HG02981 (cell line): ENCODE measurements at regions not wholly inside any gene's neighbourhood (a gene's known extent, or its start where the extent isn't known, plus 50 kb on each side); places are given as distances from the start of the nearest gene placed in this dataset.

Experiments
- ATAC-seq: cut with Tn5 transposase; IDR thresholded peaks from one replicate; pipeline ENCODE4 v1.9.1; 2021; ENCODE audit warnings: mild to moderate bottlenecking, moderate library complexity; ENCODE audit not compliant: unreplicated experiment

- no peak for ATAC-seq
Measured at GRCh38 chr4:36709991-36710390, 428.6 kb downstream of the DTHD1 start.

DNA sequence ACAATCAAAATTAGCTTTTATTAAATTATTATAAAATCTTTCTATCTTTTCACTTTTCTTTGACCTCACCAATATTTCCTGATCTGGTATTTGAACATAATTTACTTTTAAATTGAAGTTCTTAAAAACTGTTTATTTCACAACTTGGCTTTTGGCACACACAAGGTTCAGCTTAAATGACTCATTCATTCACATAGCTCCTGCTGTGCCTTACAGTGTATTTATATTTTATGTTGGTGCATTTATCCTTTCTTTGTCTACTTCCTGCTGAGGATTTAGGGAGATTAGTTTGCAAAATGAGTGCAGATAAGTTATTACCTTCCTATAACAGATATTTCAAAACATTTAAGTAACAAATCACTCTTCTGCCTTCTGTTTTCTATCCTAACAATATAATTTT is 430.6 kb downstream of the DTHD1 start:
- no peak for ATAC-seq

DNA sequence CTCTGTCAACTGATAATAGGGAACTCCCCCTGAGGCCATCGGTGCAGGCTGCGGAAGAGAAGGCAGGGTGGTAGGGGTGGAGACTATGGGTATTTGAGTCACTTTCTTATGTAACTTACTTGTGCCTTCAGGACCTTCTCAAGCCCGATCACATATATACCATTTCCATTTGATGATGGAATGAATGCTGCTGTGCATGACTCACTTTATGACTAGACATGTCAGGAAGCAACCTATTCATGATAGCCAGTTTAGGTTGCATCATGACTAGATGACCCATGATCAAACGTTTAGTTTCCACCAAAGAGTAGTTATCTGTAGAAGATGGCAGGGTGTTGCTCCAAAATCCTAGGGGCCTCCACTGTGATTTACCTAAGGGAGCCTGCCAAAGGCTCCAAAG is 435.5 kb downstream of the DTHD1 start:
- no peak for ATAC-seq

GRCh38 chr4:36719425-36719824 is 438.0 kb downstream of the DTHD1 start:
- ATAC-seq: no peak

DNA sequence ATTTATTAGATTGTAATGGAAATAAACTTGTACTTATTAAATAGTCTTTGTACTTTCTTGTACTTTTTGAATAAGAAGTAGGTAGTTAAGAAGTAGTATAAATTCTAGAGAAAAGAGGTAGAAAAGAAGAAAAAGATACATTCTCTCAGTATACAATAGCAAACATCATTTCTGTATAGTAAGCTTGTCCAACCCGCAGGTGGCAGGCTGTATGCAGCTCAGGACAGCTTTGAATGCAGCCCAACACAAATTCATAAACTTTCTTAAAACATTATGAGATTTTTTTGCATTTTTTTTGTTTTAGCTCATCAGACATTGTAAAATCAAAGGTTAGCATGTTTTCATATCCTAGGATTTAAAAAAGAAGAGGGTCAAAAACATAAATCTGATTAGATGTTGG is 441.6 kb downstream of the DTHD1 start:
- no peak for ATAC-seq

DNA sequence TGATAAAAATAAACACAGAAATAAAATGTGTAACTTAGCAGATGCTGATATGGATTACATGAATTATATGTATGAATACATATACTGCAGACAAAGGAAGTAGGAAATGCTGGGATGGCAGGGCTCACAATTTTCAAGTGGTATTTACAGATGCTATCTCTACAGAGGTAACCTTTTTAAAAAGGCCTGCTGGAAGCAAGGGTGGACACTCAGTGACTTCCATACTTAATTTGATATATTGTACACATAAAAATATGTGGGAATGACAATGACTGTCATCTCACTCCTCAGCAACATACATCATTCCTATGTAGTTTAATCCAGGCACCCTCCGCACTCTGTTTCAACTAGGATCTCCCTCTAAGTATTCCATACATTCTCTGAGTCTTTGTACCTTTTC is 452.9 kb downstream of the DTHD1 start:
- ATAC-seq: no peak

DNA sequence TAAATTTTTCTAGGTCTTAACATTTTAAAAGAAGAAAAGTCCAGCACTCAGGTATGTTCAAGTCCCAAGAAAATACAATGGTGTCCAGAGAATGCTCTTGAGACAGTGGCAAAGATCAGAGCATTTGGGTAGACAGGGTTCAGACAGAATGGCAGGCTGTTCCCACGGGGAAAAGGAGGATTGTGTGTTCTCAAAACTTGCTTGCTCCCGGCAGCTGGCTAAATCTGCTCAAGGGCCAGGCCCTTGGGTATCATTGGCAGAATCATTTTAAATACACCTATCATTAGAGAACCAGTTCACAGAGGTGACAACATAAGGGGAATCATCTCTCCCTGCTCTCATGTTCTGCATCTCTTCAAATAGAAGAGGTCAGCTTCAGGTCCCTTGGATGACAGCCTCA is 456.3 kb downstream of the DTHD1 start:
- ATAC-seq: no peak

GRCh38 chr4:36740796-36741310 is 459.4 kb downstream of the DTHD1 start:
- ATAC-seq: no peak

DNA sequence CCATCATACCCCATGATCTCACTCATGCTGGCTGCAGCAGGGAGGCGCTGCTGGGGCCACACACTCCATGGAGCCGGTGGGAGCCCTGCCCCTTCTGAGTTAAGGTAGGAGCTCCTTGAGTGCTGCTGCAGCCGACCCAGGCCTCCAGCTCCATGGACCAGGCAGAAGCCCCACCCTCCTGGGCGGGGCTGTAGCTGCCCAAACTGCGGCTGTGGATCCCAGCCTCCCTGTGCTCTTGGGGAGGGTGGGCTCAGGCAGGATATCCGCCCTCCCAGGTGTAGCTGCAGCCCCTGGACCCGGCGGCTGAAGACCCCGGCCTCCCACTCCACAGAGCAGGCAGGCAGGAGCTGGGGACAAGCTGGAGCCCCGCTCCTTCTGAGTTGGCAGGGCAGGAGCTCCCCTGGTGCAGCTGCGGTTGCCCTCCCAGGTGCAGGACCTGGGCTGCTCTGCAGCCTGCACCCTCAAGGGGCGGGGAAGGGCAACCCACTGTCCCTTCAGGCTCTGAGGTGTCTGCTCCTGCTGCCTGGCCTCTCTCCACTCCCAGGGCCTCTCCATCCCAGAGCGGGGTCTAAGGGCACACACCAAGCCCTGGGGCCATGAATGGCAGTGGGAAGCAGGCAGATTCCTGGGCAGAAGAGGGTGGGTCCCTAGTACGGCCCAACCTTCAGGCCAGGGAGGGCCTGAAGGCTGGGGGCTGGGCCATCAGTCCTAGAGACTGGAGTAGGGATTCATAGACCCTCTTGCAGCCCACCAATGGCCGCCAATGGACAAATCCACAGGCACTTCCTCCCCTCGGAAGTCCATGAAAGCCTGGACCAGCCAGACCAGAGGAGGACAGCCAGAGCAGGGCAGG is 466.1 kb downstream of the DTHD1 start:
- no peak for ATAC-seq

GRCh38 chr4:36753048-36753447 is 471.6 kb downstream of the DTHD1 start:
- ATAC-seq: no peak

- no peak for ATAC-seq
Measured at GRCh38 chr4:36757580-36758311, 476.3 kb downstream of the DTHD1 start.

GRCh38 chr4:36758312-36759178 is 477.1 kb downstream of the DTHD1 start:
- no peak for ATAC-seq

- ATAC-seq: no peak
Measured at GRCh38 chr4:36761607-36762006, 480.2 kb downstream of the DTHD1 start.

DNA sequence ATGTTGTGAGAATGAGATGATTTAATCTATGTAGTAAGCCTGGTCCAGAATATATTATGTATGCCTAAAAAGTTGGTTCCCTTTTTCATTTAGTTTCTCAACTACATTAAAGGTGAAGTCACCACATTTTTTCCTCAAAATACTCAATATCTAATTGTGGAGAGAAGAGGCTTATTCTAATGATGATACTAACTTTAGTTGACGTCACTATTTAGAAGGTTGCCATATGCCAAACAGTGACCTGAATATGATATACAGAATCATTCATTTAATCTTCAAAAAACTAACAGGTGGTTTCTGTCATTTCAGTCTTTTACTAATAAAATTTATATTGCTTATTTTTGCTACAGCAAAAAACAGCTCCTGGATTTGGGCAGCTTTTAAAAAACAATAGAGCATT is 480.7 kb upstream of the NWD2 start:
- no peak for ATAC-seq

DNA sequence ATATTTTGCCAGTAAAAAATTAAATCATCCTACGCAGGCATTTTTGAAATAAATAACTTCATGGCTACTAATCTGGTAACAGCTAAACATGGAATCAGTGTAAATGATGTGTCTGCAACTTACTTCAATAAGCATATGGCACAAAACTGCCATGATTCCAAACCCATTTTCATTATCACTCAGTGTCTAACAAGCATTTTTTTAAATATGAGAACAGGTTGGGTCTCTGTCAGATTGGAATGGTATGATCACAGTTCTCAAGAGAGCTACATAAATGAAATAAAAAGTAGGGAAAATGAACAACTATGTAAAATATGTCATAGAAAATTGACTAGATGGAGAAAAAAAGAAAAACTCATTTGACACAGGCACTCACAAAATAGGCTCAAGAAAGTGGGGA is 476.9 kb upstream of the NWD2 start:
- ATAC-seq: no peak

DNA sequence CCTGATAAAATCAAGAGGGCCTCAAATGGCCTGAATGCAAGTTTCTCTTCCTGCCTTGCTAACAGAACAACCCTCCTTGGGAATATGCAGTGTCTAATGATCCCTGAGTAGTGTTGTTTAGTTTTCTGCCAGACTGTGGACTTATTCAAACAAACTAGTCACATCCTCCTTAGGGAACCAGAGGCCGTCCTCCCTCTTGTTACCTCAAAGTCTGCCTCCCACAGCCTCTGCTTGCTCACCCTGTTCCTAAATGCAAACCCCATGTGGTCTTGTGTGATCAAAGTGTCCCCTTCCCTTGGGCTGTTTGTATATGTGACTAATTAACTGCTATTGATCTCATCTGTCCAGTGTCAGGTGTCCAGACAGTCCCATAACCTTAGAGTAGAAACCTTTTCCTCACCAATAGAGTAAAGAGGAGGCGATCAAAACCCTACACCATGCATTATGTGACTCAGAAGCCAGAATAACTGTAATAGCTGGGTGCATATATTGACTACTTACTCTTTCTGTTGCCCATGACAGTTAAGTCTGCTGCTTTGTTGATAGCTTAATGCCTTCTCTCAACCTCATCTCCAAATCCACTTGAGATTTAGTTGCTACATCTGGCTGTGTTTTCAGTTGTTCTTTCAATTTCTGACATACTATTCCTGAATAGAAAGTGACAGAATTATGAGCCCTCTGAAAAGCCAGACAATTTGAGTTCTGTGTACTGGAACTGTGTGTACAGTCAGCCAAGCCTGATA is 473.0 kb upstream of the NWD2 start:
- no peak for ATAC-seq

DNA sequence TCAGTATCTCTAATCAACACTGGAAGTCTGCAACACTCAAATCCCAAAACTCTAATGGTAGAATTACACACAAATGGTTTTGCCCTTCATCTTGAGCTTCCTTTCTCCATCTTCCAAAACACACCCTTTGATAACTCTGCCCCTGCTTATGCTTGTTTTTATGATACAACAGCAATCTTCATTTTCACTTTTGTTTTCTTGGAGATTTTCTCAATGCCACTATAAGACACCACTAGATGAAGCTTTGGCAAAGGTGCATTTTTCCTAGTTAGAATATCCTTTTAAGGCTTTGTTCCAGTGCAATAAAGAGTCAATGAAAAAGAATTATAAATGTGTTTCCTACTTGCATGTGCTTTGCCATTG is 472.4 kb upstream of the NWD2 start:
- no peak for ATAC-seq

DNA sequence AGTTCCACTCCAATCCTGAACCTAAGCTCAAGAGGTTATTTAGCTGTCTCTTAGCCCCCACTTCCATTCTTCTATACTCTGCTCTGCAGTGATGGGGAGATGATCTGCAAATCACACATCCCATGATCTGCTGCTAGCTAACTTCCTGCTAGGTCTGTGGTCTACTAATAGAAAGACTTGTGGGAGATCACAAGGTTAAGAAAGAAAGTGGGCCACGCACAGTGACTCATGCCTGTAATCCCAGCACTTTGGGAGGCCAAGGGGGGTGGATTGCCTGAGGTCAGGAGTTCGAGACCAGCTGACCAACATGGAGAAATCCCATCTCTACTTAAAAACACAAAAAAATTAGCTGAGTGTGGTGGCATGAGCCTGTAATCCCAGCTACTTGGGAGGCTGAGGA is 471.1 kb upstream of the NWD2 start:
- ATAC-seq: no peak

DNA sequence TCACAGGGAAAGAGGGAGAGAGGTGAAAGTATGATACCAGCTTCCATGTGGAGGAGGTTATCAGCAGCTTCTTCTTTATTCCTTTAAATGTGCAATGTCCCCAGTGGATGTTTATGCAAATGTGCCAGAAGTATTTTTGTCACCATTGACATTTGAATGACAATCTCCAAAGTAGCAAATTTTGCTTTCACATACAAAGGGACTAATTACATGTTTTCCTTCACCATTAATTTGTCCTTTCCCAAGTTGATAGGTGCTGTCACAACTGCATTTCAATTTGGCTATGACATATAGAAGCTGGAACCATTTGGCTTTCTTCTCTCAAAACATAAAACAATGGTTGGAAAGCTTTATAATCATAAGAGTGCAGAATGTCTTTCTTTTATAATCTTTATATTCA is 469.0 kb upstream of the NWD2 start:
- no peak for ATAC-seq

GRCh38 chr4:36779601-36780000 is 464.9 kb upstream of the NWD2 start:
- no peak for ATAC-seq

GRCh38 chr4:36785973-36786372 is 458.6 kb upstream of the NWD2 start:
- ATAC-seq: no peak
